ENCODE measurements at regions not wholly inside any gene's neighbourhood (a gene's known extent, or its start where the extent isn't known, plus 50 kb on each side); places are given as distances from the start of the nearest gene placed in this dataset.
"Not testable (repeated sequence)": the region's sequence is repeated elsewhere in the genome, so short reads cannot be mapped to it uniquely, and the experiment has no call there.

DNA sequence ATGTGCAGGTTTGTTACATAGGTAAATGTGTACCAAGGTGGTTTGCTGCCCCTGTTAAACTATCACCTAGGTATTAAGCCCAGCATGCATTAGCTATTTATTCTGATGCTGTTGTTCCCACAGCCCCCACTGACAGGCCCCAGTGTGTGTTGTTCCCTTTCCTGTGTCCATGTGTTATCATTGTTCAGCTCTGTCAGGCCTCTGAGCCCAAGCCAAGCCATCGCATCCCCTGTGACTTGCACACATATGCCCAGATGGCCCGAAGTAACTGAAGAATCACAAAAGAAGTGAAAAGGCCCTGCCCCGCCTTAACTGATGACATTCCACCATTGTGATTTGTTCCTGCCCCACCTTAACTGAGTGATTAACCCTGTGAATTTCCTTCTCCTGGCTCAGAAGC is 757.5 kb downstream of the NR2F1-AS1 start:
- TF ChIP-seq, protein P1, sequence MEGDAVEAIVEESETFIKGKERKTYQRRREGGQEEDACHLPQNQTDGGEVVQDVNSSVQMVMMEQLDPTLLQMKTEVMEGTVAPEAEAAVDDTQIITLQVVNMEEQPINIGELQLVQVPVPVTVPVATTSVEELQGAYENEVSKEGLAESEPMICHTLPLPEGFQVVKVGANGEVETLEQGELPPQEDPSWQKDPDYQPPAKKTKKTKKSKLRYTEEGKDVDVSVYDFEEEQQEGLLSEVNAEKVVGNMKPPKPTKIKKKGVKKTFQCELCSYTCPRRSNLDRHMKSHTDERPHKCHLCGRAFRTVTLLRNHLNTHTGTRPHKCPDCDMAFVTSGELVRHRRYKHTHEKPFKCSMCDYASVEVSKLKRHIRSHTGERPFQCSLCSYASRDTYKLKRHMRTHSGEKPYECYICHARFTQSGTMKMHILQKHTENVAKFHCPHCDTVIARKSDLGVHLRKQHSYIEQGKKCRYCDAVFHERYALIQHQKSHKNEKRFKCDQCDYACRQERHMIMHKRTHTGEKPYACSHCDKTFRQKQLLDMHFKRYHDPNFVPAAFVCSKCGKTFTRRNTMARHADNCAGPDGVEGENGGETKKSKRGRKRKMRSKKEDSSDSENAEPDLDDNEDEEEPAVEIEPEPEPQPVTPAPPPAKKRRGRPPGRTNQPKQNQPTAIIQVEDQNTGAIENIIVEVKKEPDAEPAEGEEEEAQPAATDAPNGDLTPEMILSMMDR (conservative IDR thresholded peaks at IDR 0.05), result not testable (repeated sequence)
- not testable (repeated sequence) for TF ChIP-seq ZFX (IDR thresholded peaks at IDR 0.05)
